22Rv1 (cell line): ENCODE measurements at regions not wholly inside any gene's neighbourhood (a gene's known extent, or its start where the extent isn't known, plus 50 kb on each side); places are given as distances from the start of the nearest gene placed in this dataset.
"Not testable (repeated sequence)": the region's sequence is repeated elsewhere in the genome, so short reads cannot be mapped to it uniquely, and the experiment has no call there.

Experiments used
- CTCF ChIP-seq: fragments of 450-650 bp; IDR thresholded peaks from 2 replicates; pipeline ENCODE4 v1.5.1; 2017; ENCODE audit warnings: mild to moderate bottlenecking
- ZFX ChIP-seq: fragments of 450-650 bp; IDR thresholded peaks from 2 replicates; pipeline ENCODE4 v1.6.1; 2017; ENCODE audit warnings: antibody characterized with exemption, borderline replicate concordance

GRCh38 chr7:128608678-128609421 lies 63.2 kb upstream of the GARIN1A start:
- peak; percentile 92 for TF ChIP-seq CTCF
- not testable (repeated sequence) for TF ChIP-seq ZFX
